GM18499 (cell line): ENCODE measurements at regions not wholly inside any gene's neighbourhood (a gene's known extent, or its start where the extent isn't known, plus 50 kb on each side); places are given as distances from the start of the nearest gene placed in this dataset.
"Not testable (repeated sequence)": the region's sequence is repeated elsewhere in the genome, so short reads cannot be mapped to it uniquely, and the experiment has no call there.

ENCODE experiments used
- ATAC-seq: cut with Tn5 transposase; IDR thresholded peaks from one replicate; pipeline ENCODE4 v1.9.1; 2021; ENCODE audit warnings: moderate number of reproducible peaks; ENCODE audit not compliant: insufficient read depth, unreplicated experiment

- no peak for ATAC-seq
These were observed 260.8 kb downstream of the CGGBP1 start for GRCh38 chr3:87797872-87798566.

GRCh38 chr3:87796843-87797185, 262.0 kb downstream of the CGGBP1 start:
- no peak for ATAC-seq

- ATAC-seq = no peak
These were observed 262.5 kb downstream of the CGGBP1 start for GRCh38 chr3:87796137-87796842.

GRCh38 chr3:87795701-87796100, 263.1 kb downstream of the CGGBP1 start:
- ATAC-seq = no peak

GRCh38 chr3:87793337-87793877, 265.4 kb downstream of the CGGBP1 start:
- no peak for ATAC-seq

- ATAC-seq = no peak
These were observed 266.1 kb downstream of the CGGBP1 start, which contains the start of gene HTR1F for GRCh38 chr3:87792534-87793336. Gene HTR1F (plus strand): TSS chr3:87792706.

GRCh38 chr3:87792198-87792533, 266.6 kb downstream of the CGGBP1 start:
- ATAC-seq = no peak

- ATAC-seq = no peak
These were observed 267.4 kb downstream of the CGGBP1 start for GRCh38 chr3:87791248-87792027.

GRCh38 chr3:87789049-87789448, 269.8 kb downstream of the CGGBP1 start:
- not testable (repeated sequence) for ATAC-seq

- no peak for ATAC-seq
These were observed 270.3 kb downstream of the CGGBP1 start for GRCh38 chr3:87788516-87788915.

- no peak for ATAC-seq
These were observed 278.0 kb downstream of the CGGBP1 start for GRCh38 chr3:87780811-87781210.

- ATAC-seq = no peak
These were observed 279.9 kb downstream of the CGGBP1 start for GRCh38 chr3:87778876-87779275.

- peak; percentile 94 for ATAC-seq
These were observed 287.2 kb downstream of the CGGBP1 start for GRCh38 chr3:87771337-87772192.

GRCh38 chr3:87766721-87767120, 292.1 kb downstream of the CGGBP1 start:
- no peak for ATAC-seq

GRCh38 chr3:87765256-87765655, 293.5 kb downstream of the CGGBP1 start:
- ATAC-seq = no peak

GRCh38 chr3:87761795-87762194, 297.0 kb downstream of the CGGBP1 start:
- no peak for ATAC-seq

- ATAC-seq = no peak
These were observed 297.5 kb downstream of the CGGBP1 start for GRCh38 chr3:87761341-87761740.

- ATAC-seq = no peak
These were observed 302.2 kb downstream of the CGGBP1 start for GRCh38 chr3:87756616-87757015.

- ATAC-seq = no peak
These were observed 303.0 kb downstream of the CGGBP1 start for GRCh38 chr3:87755852-87756251.
